Mesothelial cell of epicardium (in vitro differentiated cells): ENCODE measurements at regions not wholly inside any gene's neighbourhood (a gene's known extent, or its start where the extent isn't known, plus 50 kb on each side); places are given as distances from the start of the nearest gene placed in this dataset.

Source experiments
- DNase-seq, 2 experiments: peaks; one replicate each; pipeline ENCODE4 v3.0.0; 2021; ENCODE audit warnings: low spot score in 2 of 2; ENCODE audit not compliant: unreplicated experiment in 2 of 2
- H3K27ac Mint-ChIP-seq: 2 replicates; pipeline ENCODE4 v1.8.0; 2021; ENCODE audit warnings: mixed read lengths
- H3K27me3 Mint-ChIP-seq: 2 replicates; pipeline ENCODE4 v1.8.0; 2021; ENCODE audit warnings: low read depth, mixed read lengths
- H3K36me3 Mint-ChIP-seq: 2 replicates; pipeline ENCODE4 v1.8.0; 2021; ENCODE audit warnings: mixed read lengths
- H3K4me1 Mint-ChIP-seq: 2 replicates; pipeline ENCODE4 v1.8.0; 2021; ENCODE audit warnings: mixed read lengths
- H3K4me3 Mint-ChIP-seq: 2 replicates; pipeline ENCODE4 v1.8.0; 2021; ENCODE audit warnings: mild to moderate bottlenecking, moderate library complexity, mixed read lengths
- H3K9me3 Mint-ChIP-seq: 2 replicates; pipeline ENCODE4 v1.8.0; 2021; ENCODE audit warnings: mixed read lengths
- TF ChIP-seq, protein P1 (sequence below): fragments of 200-600 bp; sonication (generic); IDR thresholded peaks from one replicate; pipeline ENCODE4 v1.5.0; 2021; ENCODE audit warnings: antibody characterized with exemption; ENCODE audit not compliant: unreplicated experiment

- H3K9me3 Mint-ChIP-seq, result peaks cover 14% of the 10 kb centered on the region
- no peaks in the 10 kb centered on the region for H3K36me3 Mint-ChIP-seq
- no peak overlapping the region for H3K4me3 Mint-ChIP-seq
- H3K4me1 Mint-ChIP-seq, result peaks cover 3% of the 10 kb centered on the region
- no peak overlapping the region for H3K27ac Mint-ChIP-seq
- TF ChIP-seq, protein P1, sequence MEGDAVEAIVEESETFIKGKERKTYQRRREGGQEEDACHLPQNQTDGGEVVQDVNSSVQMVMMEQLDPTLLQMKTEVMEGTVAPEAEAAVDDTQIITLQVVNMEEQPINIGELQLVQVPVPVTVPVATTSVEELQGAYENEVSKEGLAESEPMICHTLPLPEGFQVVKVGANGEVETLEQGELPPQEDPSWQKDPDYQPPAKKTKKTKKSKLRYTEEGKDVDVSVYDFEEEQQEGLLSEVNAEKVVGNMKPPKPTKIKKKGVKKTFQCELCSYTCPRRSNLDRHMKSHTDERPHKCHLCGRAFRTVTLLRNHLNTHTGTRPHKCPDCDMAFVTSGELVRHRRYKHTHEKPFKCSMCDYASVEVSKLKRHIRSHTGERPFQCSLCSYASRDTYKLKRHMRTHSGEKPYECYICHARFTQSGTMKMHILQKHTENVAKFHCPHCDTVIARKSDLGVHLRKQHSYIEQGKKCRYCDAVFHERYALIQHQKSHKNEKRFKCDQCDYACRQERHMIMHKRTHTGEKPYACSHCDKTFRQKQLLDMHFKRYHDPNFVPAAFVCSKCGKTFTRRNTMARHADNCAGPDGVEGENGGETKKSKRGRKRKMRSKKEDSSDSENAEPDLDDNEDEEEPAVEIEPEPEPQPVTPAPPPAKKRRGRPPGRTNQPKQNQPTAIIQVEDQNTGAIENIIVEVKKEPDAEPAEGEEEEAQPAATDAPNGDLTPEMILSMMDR, result no peak
- H3K27me3 Mint-ChIP-seq, result no peaks in the 10 kb centered on the region
- no peak for DNase-seq
Observed at GRCh38 chr18:40955351-40955750, 999.7 kb upstream of the PIK3C3 start.

GRCh38 chr18:40949114-40949950, 1005.7 kb upstream of the PIK3C3 start:
- no peak overlapping the region for H3K4me3 Mint-ChIP-seq
- H3K36me3 Mint-ChIP-seq, result no peaks in the 10 kb centered on the region
- peaks cover 22% of the 10 kb centered on the region for H3K4me1 Mint-ChIP-seq
- H3K27me3 Mint-ChIP-seq, result no peaks in the 10 kb centered on the region
- no peak overlapping the region for H3K27ac Mint-ChIP-seq
- TF ChIP-seq, protein P1, result no peak
- DNase-seq, result no peak
- H3K9me3 Mint-ChIP-seq, result peaks cover 14% of the 10 kb centered on the region

DNA sequence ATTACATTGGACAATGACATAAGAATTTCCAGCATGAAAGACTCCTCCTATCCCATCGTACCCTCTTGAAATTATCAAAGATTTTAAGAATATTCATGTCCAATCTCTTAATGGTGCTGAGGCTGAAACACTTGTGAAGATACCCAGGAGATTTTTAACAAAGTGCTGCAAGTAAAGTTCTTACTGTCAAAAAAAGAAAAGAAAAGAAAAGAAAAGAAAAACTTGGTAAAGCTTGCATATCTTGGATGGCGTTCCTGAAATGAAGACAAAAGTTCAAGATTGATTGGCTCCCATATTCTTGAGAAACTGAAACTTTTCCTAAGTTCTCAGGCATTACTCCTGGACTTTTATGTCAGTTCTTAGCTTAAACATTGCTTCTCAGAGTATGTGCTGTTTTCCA, 1010.5 kb upstream of the PIK3C3 start:
- Mint-ChIP-seq H3K4me1 (peaks cover 31% of the 10 kb centered on the region), H3K27me3 (no peaks in the 10 kb centered on the region), H3K36me3 (no peaks in the 10 kb centered on the region), H3K9me3 (no peaks in the 10 kb centered on the region), H3K27ac (no peak overlapping the region), H3K4me3 (no peak overlapping the region)
- TF ChIP-seq, protein P1, result no peak
- no peak for DNase-seq

DNA sequence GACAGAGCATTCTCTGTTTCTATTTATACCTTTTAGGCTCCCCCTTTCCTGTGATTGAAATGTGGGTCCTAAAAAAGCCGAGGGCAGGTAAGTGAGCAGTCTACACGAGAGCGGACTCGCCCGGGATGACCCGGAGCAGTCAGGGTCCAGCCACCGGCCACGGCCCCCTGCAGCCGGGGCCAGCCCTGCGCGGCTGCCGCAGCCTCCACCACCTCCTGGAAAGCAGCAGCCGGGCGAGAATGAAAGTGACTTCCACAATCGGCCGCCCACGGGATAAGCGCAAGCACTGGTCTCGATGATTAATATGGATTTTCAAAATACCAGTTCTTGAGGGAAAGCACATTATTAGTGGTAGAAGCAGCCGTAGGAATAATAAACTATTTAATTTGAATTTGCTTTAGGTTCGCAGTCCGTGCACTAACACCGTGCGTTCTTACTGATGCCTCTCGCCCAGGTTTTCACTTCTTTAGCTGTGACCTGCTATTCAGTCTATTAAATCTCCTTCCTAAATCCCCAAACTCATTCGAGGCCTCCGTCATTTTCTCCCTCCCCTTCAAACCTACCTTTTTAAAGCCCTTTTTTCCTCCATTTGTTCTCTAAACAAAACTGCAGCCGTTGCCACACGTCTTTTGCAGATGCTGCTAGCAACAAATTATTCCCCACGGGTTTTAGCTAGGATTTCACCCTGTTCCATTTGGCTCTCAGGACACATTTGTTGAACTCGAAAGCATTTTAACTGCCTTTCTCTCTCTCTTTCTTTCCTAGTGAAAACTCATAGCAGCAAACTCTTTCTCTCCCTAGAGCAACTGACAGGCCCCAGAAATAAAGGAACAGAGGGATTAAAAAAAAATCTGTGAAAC, 1015.1 kb upstream of the PIK3C3 start:
- TF ChIP-seq, protein P1, result no peak
- no peak overlapping the region for H3K4me3 Mint-ChIP-seq
- H3K27ac Mint-ChIP-seq, result no peak overlapping the region
- H3K36me3 Mint-ChIP-seq, result no peaks in the 10 kb centered on the region
- peaks cover 20% of the 10 kb centered on the region for H3K4me1 Mint-ChIP-seq
- H3K27me3 Mint-ChIP-seq, result no peaks in the 10 kb centered on the region
- no peak for DNase-seq
- H3K9me3 Mint-ChIP-seq, result peaks cover 4% of the 10 kb centered on the region

DNA sequence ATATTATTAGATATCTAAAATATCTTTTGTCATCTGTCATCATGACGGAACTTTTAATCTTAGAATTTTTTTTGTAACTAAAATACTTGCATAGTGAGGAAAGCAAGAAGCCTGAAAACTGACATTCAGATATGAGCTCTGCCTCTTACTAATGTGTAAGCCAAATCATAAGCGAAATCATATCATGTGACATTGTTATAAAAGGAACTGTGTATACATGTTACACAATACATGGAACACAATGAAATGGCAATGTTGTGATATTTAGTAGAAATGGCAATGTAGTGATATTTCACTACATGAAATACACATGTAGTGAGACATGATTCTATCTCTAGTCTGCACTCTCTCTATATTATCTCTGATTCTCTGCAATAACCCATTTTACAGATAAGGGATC, 1016.4 kb upstream of the PIK3C3 start:
- Mint-ChIP-seq H3K27ac (no peak overlapping the region), H3K4me3 (no peak overlapping the region), H3K9me3 (peaks cover 4% of the 10 kb centered on the region), H3K36me3 (no peaks in the 10 kb centered on the region), H3K4me1 (peaks cover 8% of the 10 kb centered on the region), H3K27me3 (no peaks in the 10 kb centered on the region)
- TF ChIP-seq, protein P1, result no peak
- no peak for DNase-seq
